Stimulated activated CD8-positive, alpha-beta memory T cell treated with anti-CD3 and anti-CD28 coated beads, Interleukin-7, amount 100 ng/mL, for 48 hours (primary cell): ENCODE measurements at regions not wholly inside any gene's neighbourhood (a gene's known extent, or its start where the extent isn't known, plus 50 kb on each side); places are given as distances from the start of the nearest gene placed in this dataset.

Source experiments
- DNase-seq, 2 donors: peaks; one replicate each; pipeline ENCODE4 v3.0.0-alpha.2; 2020; ENCODE audit warnings: low read depth in 1 of 2; ENCODE audit errors: extremely low read depth in 1 of 2

- DNase-seq: no peak
Measured at GRCh38 chr10:130547368-130547767, 411.2 kb downstream of the GLRX3 start.

DNA sequence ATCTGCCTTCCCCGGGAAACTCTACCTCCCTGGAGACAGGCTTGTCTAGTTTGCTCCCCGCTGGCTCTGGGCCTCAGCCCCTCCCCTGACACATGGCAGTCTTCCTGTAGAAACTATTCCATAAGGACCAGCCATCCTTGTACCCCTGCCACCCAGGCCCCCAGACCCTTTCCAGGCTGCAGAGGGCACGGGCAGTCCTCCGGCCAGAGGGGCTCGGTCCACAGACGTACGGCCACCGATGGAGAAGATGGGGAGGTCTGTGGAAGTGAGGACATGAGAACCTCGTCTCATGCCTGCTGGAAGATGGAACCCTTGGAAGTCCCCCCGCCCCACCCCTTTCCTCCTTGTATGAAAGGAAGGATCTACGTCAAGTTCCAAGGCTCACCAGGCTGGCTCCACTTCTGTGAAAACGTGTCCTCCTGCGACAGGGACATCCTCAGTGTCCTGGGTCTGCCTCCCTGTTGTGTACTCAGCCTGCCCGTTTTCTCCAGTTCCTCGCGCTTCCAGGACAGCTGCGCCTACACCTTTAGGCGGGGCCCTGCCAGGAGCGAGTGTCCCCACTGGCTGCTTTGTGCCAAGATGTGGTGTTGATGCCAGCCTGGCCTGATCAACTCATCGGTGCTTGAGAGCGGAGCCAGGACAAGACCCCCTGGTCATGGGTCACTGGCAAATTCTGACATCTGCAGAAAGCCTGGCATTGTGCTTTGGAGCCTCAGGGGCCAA is 414.9 kb downstream of the GLRX3 start:
- no peak for DNase-seq

DNA sequence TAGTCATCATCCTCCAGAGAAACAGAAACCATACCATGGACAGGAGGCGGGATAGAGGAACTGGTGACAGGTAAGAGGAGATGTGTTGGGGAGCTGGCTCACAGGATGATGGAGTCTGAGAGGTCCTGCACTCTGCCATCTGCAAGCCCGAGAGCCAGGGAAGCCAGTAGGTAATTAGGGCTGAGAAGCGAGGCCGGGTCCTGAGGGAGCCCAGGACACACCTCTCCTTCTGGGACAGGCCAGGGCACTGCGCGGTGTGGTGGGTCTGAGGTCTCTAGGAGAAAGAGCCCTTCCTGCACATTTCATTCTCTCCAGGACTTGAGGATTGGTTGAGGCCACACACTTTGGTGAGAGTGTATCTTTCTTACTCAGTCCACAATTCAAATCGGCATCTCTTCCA is 415.5 kb downstream of the GLRX3 start:
- no peak for DNase-seq

GRCh38 chr10:130553826-130554225 is 417.6 kb downstream of the GLRX3 start:
- no peak for DNase-seq

DNA sequence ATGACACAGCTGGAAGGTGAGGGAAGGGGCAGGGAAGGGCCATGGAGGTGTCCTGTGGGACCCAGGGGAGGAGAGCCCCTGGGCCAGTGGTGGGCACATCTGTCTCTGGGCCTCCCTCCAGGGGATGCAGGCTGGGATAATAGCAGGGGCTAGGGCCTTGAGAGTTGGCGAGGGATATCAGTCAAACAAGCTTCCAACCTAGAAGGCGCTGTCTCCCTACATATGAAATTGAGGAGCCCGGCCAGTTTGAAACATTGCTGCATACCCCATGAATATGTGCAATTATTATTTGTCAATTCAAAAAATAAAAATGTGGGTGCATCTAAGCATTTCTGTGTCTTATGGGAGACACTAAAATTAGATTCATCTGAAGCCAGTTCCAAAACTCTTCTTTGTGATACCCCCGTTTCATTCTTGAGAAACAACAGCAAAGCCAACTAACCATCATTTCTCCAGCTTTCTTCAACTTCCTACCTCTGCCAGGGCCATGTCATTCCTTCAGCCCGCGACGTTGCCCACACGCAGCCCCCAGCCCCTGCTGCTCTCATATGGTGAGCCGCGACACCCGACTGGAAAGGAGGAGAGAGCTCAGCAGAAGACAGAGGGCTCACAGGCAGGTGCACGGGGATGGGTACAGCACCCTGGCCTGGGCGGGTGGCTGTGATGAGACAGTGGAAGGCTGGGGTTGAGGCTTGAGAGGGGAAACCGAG is 418.7 kb downstream of the GLRX3 start:
- no peak for DNase-seq

DNA sequence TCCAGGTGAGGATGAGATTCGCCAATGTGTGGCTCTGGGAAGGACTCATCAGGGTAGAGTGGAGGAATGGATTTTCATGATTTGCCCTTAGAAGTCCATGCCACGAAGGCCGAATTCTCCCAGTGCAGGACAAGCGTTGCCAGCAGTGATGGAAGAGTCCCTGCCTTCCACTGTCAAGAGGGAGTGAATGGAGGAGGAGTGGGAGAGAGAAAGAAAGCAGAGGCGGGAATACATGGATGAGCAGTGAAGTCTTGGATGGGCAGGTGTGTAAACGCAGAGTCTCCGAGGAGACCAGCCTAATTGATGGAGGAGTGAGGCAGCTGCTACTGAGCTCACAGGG is 419.2 kb downstream of the GLRX3 start:
- no peak for DNase-seq

- no peak for DNase-seq
Measured at GRCh38 chr10:130557181-130557845, 421.1 kb downstream of the GLRX3 start.

GRCh38 chr10:130558746-130559546 is 422.8 kb downstream of the GLRX3 start:
- DNase-seq: no peak

DNA sequence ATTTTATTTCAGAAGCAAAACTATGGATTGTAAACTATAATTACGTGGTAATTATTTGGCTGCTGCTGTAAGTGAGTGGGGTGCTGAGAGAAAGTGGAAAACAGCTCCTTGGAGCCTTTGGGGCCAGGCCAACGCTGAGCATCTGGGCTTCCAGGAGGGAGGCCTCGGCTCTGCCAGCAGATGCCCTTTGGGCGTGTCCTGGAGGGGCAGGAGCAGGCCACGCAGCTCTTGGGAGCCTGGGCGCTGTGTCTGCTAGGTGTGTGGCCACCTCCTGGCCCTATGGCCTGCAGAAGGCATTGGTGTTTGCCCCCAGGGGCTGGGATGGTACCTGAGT is 423.3 kb downstream of the GLRX3 start:
- no peak for DNase-seq

DNA sequence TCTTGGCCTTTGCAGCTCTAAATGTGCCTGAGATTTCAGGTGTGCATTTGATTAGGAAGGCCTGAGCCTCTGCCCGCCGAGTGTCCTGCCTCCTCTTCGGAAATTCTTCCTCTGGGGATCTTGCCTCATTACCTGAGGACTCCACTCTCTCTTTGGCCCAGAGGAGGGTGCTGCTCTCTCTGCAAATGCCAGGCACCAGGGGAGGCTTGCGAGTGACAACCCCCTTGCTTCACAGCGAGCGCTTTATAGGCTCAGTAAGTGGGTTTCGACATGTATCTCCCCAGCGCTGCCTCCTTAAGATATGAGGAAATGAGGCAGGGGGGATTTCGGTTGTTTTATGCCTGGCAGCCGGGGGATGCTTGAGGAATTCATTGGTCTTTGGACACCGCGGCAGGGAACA is 423.9 kb downstream of the GLRX3 start:
- DNase-seq: no peak

DNA sequence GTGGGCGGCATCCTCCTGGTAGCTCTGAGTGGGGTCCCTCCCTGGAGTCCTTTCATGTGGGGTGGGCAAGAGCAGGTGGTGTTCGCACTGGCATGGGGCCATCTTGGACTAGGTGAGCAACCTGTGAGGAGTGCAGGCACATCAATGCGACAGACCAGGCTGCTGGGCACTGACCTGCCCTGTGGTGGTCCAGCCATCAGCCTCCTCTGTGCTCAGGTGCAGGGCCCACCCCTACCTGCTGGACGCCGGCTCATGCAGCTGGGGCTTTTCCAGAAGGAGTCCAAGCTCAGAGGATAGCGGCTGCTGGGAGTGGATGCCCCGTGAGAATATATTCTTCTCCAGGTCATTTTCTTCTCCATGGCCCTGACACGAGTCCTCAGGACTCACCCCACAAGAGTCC is 424.4 kb downstream of the GLRX3 start:
- DNase-seq: no peak

GRCh38 chr10:130561681-130562080 is 425.5 kb downstream of the GLRX3 start:
- no peak for DNase-seq

DNA sequence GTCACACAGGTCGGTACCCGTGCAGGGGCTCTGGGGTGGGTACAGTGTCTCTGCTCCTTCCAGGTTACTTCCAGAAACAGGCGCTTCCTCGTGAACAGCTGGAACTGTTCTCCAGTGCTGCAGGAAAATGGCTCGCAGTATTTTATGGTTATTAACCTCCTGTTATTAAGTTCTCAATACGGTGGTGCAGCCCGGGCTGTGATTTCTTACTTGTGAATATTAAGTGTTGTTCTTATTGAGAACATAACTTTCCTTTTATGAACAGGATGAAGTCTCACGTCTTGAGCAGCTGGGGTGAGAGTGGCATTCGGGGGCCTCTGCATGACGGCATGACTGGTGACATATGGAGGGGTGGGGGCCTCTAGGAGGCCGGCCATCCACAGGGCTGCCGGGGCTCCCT is 430.8 kb downstream of the GLRX3 start:
- no peak for DNase-seq

GRCh38 chr10:130567436-130567835 is 431.2 kb downstream of the GLRX3 start:
- DNase-seq: no peak

DNA sequence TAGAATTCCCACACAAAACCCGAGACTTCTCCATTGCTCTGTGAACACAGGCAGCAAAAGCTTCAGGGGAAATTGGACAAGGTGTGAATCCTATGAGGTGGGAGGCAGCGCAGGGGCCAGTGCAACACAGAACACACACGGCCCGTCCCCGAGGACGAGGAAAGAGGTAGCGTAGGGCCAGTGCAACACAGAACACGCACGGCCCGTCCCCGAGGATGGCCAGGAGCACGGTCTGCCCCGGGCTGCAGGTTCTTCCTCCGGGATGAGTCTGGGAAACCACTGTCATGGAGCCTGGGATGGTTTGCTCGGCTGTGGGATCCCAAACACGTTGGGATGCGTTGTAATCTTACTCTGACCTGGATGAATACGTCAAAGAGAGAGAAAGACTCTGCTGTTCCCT is 432.1 kb downstream of the GLRX3 start:
- DNase-seq: no peak

DNA sequence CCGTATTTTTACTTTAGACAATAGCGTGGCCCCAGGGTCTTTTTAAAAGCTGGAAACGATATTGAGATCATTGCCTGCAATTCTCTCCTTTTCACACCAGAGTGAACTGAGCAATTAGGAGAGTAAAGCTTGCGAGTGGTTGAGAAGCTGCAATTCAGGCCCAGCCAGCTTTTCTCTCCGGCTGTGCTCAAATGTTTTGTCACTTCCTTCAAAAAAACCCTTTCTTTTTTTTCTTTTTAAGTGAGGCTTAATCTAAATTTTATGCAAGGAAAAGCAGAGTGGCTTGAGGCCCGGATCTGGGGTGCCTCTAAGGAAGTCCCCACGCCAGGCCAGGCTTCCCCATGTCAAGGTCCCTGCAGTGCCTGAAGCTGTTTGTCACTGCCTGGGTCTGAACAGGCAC is 433.9 kb downstream of the GLRX3 start:
- no peak for DNase-seq

DNA sequence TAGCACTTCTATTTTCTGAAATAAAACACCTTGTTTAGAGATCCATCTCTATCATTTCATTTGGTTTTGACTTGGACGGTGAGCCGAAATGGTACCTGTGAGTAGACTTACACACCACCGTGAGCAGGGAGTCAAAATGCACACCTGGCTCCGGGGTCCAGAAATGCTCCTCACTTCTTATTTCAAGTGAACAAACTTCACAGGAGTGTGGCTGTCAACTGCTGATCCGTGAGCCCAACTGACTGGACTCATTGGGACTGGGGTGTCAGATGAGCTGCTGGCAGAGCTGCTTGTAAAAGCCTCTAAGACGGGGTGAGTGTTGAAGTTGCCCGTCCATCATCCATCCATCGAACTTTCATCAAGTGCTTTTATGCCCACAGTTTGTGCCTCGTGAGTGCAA is 435.5 kb downstream of the GLRX3 start:
- DNase-seq: no peak

DNA sequence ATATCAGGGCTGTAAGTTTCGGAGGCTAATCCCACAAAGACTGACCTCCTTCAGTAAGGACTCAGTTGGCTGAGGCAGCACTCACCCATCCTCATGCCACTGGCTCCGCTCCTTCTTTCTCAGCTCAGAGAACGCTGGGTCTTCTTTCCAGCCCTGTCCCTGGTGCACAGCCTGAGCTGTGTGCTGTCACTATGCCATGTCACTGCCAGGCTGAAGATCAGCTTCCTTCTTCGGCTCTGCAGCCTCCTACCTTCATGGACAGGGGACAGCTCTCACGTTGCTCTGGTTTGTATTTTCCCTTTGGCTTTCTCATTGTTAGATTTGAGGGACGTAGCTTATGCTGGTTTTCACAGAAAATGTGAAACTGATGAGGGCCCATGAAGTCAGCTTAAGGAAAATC is 437.3 kb downstream of the GLRX3 start:
- no peak for DNase-seq

GRCh38 chr10:130575756-130576285 is 439.6 kb downstream of the GLRX3 start:
- no peak for DNase-seq

DNA sequence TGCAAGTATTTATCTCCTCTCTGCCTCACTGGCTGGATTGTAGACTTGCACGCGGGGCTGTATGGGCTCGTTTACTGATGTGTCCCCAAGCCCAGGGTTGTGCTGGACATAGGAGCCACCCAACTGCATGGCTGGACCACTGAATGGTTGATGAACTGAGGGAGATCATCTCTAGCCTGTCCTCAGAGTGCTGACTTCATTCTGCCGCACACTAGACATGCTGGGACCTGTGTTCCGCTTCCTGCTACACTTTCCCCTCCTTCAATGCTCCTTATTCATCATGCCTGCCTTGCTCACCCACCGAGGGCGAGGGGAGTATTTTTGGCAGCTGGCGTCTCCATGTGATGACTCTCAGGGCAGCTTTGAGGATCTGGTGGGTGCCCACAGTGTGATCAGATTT is 440.2 kb downstream of the GLRX3 start:
- DNase-seq: no peak

DNA sequence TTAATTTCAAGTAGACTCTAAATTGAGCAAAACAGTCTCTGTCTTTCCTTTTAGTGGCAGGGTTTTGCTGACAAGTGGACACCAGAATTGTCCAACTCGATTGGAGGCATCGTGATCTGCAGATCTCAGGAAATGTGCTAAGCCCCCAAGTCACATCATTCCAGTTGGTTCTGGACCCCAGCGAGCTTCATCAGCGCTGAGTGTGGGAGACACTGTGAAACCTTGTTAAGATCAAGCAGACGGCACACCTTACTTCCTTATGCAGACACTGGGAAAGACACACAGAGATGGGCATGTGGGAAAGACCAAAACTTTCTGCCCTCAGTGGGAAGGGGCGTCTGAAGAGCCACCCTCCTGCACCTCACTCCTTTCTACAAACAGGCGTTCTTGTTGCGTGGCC is 440.8 kb downstream of the GLRX3 start:
- DNase-seq: no peak
